Suprapubic skin (tissue), 4 donors: ENCODE measurements at regions not wholly inside any gene's neighbourhood (a gene's known extent, or its start where the extent isn't known, plus 50 kb on each side); places are given as distances from the start of the nearest gene placed in this dataset.

Experiments used
- DNase-seq, 2 donors: peaks; one replicate each; pipeline ENCODE4 v3.0.0-alpha.2; 2019; ENCODE audit warnings: low spot score in 2 of 2
- H3K27ac ChIP-seq: fragments of 200-600 bp; sonication (generic); one replicate; pipeline ENCODE4 v1.5.1; 2019
- H3K27me3 ChIP-seq: fragments of 200-600 bp; sonication (generic); one replicate; pipeline ENCODE4 v1.5.1; 2019
- H3K36me3 ChIP-seq: fragments of 200-600 bp; sonication (generic); one replicate; pipeline ENCODE4 v1.5.1; 2019
- H3K4me1 ChIP-seq: fragments of 200-600 bp; sonication (generic); one replicate; pipeline ENCODE4 v1.5.1; 2019
- H3K4me3 ChIP-seq: fragments of 200-600 bp; sonication (generic); one replicate; pipeline ENCODE4 v1.5.1; 2019; ENCODE audit warnings: mild to moderate bottlenecking
- H3K9me3 ChIP-seq: fragments of 200-600 bp; sonication (generic); one replicate; pipeline ENCODE4 v1.5.1; 2019
- EP300 ChIP-seq: sonication (generic); formaldehyde crosslinking; IDR thresholded peaks from one replicate; pipeline ENCODE4 v1.6.1; 2017; ENCODE audit warnings: antibody characterized with exemption
- POLR2A ChIP-seq, 2 donors: fragments of 450-650 bp; IDR thresholded peaks; one replicate each; pipeline ENCODE4 v1.6.1; 2017; ENCODE audit warnings: antibody characterized with exemption in 2 of 2, mild to moderate bottlenecking in 2 of 2, moderate library complexity in 2 of 2
- POLR2AphosphoS5 ChIP-seq, 3 donors: sonication (generic); formaldehyde crosslinking; IDR thresholded peaks; one replicate each; pipeline ENCODE4 v1.6.1; 2017; ENCODE audit warnings: antibody characterized with exemption in 3 of 3
- WGBS: methylation state at CpG from one replicate; pipeline ENCODE4 v1.1.5; 2018; 5-methylcytosine and 5-hydroxymethylcytosine counted together
- TF ChIP-seq, protein P1 (sequence below), 2 donors: fragments of 200-600 bp in 1 of 2; fragments of 450-650 bp in 1 of 2; sonication (generic) in 1 of 2; IDR thresholded peaks; one replicate each; pipeline ENCODE4 v1.5.1; 2016 to 2019; ENCODE audit warnings: antibody characterized with exemption in 2 of 2, mild to moderate bottlenecking in 1 of 2, moderate library complexity in 1 of 2

DNA sequence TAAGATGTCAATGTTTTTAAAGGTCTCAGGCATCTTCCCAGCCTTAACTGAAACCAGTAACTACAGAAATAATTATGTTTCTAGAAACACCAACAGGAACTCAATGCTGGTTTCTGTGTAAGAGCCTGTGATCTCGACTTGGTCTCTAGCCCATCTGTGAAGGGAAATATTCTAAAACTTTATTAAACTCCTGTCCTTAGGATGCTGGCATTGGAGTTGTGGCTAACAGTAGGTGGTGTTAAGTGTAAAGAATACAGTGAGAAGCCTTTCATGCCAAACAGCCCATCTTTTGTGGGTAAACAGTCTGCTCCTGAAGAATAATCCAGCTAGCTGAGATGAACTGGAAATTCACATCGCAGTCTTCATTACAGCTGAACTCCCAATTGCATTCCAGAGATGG, 133.2 kb downstream of the ADAMTS15 start:
- no peak for DNase-seq
- Histone ChIP-seq H3K9me3 (no peaks in the 10 kb centered on the region), H3K36me3 (no peaks in the 10 kb centered on the region), H3K27me3 (no peaks in the 10 kb centered on the region), H3K4me3 (no peak overlapping the region), H3K27ac (peak overlapping the region; percentile 79), H3K4me1 (peaks cover 28% of the 10 kb centered on the region)
- 44% methylated on average over 2 of the region's 2 CpGs for WGBS
- no peak for TF ChIP-seq EP300
- TF ChIP-seq, protein P1, sequence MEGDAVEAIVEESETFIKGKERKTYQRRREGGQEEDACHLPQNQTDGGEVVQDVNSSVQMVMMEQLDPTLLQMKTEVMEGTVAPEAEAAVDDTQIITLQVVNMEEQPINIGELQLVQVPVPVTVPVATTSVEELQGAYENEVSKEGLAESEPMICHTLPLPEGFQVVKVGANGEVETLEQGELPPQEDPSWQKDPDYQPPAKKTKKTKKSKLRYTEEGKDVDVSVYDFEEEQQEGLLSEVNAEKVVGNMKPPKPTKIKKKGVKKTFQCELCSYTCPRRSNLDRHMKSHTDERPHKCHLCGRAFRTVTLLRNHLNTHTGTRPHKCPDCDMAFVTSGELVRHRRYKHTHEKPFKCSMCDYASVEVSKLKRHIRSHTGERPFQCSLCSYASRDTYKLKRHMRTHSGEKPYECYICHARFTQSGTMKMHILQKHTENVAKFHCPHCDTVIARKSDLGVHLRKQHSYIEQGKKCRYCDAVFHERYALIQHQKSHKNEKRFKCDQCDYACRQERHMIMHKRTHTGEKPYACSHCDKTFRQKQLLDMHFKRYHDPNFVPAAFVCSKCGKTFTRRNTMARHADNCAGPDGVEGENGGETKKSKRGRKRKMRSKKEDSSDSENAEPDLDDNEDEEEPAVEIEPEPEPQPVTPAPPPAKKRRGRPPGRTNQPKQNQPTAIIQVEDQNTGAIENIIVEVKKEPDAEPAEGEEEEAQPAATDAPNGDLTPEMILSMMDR (IDR thresholded peaks at IDR 0.05) = no peak
- no peak for TF ChIP-seq POLR2AphosphoS5 (IDR thresholded peaks at IDR 0.05)
- no peak for TF ChIP-seq POLR2A (IDR thresholded peaks at IDR 0.05)

DNA sequence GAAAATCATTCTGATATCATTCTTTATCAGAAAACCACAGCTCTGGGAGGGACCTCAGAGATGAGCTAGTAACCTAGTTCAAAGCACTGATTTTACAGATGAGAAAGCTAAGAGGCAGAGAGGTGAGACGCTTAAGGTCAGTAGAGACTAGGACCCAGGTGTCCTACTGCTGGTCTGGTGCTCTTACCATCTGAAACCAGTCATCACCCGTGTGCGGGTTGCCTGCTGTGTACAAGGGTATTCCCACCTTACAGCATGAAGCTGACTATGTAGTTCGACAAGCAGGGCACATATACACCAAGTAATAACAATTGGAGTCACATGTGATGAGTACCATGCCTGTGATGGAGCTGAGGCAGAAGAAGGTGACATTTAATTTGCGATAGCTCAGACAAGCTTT, 133.7 kb downstream of the ADAMTS15 start:
- H3K27me3 ChIP-seq = no peaks in the 10 kb centered on the region
- WGBS = 94% methylated on average over 5 of the region's 5 CpGs
- TF ChIP-seq, protein P1 (IDR thresholded peaks at IDR 0.05) = no peak
- TF ChIP-seq POLR2A (IDR thresholded peaks at IDR 0.05) = no peak
- TF ChIP-seq EP300 = no peak
- no peak for TF ChIP-seq POLR2AphosphoS5 (IDR thresholded peaks at IDR 0.05)
- H3K4me1 ChIP-seq = peaks cover 28% of the 10 kb centered on the region
- peak overlapping the region; percentile 79 for H3K27ac ChIP-seq
- H3K4me3 ChIP-seq = no peak overlapping the region
- no peaks in the 10 kb centered on the region for H3K36me3 ChIP-seq
- H3K9me3 ChIP-seq = no peaks in the 10 kb centered on the region
- DNase-seq = no peak

DNA sequence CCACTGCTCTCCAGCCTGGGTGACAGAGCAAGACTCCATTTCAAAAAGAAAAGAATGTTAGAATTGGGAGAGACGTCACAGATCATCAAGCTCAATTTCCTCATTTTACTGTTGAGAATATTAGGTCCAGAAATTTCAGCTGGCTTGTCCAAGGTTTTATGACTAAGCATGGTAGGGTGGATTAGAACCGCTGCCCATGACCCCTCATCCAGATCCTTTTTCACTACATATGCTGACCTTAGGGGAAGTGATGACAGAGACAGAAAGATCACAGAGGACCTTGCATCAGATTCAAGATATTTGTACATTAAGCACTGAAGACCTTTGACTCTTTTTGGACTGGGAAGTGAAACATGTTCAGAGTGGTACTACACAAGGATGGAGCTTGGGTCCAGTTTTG, 134.5 kb downstream of the ADAMTS15 start:
- no peaks in the 10 kb centered on the region for H3K27me3 ChIP-seq
- no peak overlapping the region for H3K4me3 ChIP-seq
- DNase-seq = no peak
- peaks cover 28% of the 10 kb centered on the region for H3K4me1 ChIP-seq
- no peak overlapping the region for H3K27ac ChIP-seq
- no peaks in the 10 kb centered on the region for H3K9me3 ChIP-seq
- 79% methylated on average over 2 of the region's 2 CpGs for WGBS
- TF ChIP-seq POLR2AphosphoS5 (IDR thresholded peaks at IDR 0.05) (no peak), EP300 (no peak), POLR2A (IDR thresholded peaks at IDR 0.05) (no peak)
- TF ChIP-seq, protein P1 (IDR thresholded peaks at IDR 0.05) = no peak
- H3K36me3 ChIP-seq = no peaks in the 10 kb centered on the region

DNA sequence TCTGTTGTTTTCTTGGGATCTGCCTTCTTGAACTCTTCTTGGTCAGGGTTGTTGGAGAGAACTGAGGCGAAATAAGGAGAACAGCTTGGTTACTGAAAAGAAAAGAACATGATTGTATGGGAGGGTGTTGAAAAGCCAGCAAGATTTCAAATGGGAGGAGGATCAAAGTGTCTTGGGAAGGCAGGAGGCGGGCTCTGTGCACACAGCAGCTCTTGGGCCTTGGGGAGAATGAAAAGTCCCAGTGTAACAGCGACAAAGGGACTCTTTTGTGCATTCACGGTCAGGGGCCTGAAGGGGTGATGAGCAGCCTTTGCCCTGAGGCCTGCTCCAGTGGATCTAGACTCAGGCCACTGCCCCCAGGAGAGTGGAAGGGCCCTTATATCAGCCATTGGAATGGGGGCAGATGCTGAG, 135.4 kb downstream of the ADAMTS15 start:
- Histone ChIP-seq H3K27ac (peak overlapping the region; percentile 45), H3K4me1 (peaks cover 28% of the 10 kb centered on the region), H3K4me3 (no peak overlapping the region), H3K27me3 (no peaks in the 10 kb centered on the region), H3K36me3 (no peaks in the 10 kb centered on the region), H3K9me3 (no peaks in the 10 kb centered on the region)
- no peak for TF ChIP-seq POLR2A (IDR thresholded peaks at IDR 0.05)
- TF ChIP-seq, protein P1 (IDR thresholded peaks at IDR 0.05) = no peak
- TF ChIP-seq POLR2AphosphoS5 (IDR thresholded peaks at IDR 0.05) = no peak
- TF ChIP-seq EP300 = no peak
- 75% methylated on average over 4 of the region's 4 CpGs for WGBS
- no peak for DNase-seq

DNA sequence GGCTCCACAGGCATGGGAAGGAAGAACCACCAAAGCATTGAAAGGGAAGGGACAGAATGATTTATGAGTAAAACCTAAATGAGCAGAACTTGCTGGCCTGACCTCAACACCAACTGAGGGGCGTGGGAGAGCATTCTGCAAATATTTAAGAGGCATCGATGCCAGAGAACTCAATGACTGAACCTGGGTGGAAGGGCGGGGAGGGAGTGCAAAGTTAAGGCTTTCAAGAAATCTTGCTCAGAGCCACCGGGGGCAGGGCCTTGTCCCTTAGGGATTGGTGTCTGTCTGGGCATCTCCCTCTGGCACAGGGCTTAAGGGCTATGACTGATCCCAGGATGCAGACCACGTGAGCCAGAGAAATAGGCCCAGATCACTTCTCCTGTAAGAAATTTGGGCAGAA, 137.1 kb downstream of the ADAMTS15 start:
- Histone ChIP-seq H3K4me3 (no peak overlapping the region), H3K27me3 (no peaks in the 10 kb centered on the region), H3K27ac (no peak overlapping the region), H3K9me3 (no peaks in the 10 kb centered on the region), H3K4me1 (peaks cover 23% of the 10 kb centered on the region), H3K36me3 (no peaks in the 10 kb centered on the region)
- DNase-seq = no peak
- 33% methylated on average over 5 of the region's 5 CpGs for WGBS
- TF ChIP-seq POLR2A (IDR thresholded peaks at IDR 0.05) = no peak
- no peak for TF ChIP-seq EP300
- TF ChIP-seq POLR2AphosphoS5 (IDR thresholded peaks at IDR 0.05) = no peak
- TF ChIP-seq, protein P1 (IDR thresholded peaks at IDR 0.05) = no peak
